Forelimb muscle (tissue), 1 donor: ENCODE measurements at regions not wholly inside any gene's neighbourhood (a gene's known extent, or its start where the extent isn't known, plus 50 kb on each side); places are given as distances from the start of the nearest gene placed in this dataset.
A peak's percentile ranks its signal among the peaks of the same experiment; 100 is the strongest.

Source experiments
- DNase-seq: peaks from one replicate; pipeline ENCODE4 v3.0.0-alpha.2; 2013; ENCODE audit warnings: low read depth

GRCh38 chr2:63780518-63781155, 61.1 kb upstream of the UGP2 start:
- DNase-seq, result no peak

GRCh38 chr2:63784461-63784860, 57.2 kb upstream of the UGP2 start:
- DNase-seq, result no peak

GRCh38 chr2:63785096-63785495, 56.6 kb upstream of the UGP2 start:
- DNase-seq, result no peak

GRCh38 chr2:63786471-63786870, 55.2 kb upstream of the UGP2 start:
- DNase-seq, result no peak

- no peak for DNase-seq
Observed at GRCh38 chr2:63788071-63788470, 53.6 kb upstream of the UGP2 start.

- peak; percentile 90 for DNase-seq
Observed at GRCh38 chr2:63789338-63790020, 52.2 kb upstream of the UGP2 start.

- DNase-seq, result no peak
Observed at GRCh38 chr2:63790491-63790890, 51.2 kb upstream of the UGP2 start.

DNA sequence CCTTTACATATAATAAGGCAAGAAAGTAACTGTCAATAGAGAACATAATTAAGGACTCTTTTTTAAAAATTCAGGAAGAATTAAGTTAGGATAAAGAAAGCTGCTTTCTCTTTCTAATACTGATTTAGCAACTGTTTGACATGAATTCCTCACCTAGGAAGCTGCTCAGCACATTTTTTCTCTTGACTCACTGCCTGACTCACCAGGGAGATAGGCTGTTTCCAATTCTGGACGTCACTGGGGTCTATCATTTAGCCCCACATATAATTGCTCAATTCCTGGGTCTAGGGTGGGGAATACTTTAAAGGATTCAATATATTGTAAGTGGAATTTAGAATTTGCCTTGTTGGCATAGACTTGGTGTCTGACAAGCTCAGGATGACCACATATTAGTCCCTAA, 50.8 kb upstream of the UGP2 start:
- DNase-seq, result no peak

- no peak for DNase-seq
Observed at GRCh38 chr2:63791387-63791786, 50.3 kb upstream of the UGP2 start.
